A673 (cell line): ENCODE measurements at regions not wholly inside any gene's neighbourhood (a gene's known extent, or its start where the extent isn't known, plus 50 kb on each side); places are given as distances from the start of the nearest gene placed in this dataset.
"Not testable (repeated sequence)": the region's sequence is repeated elsewhere in the genome, so short reads cannot be mapped to it uniquely, and the experiment has no call there.

Experiments
- CTCF ChIP-seq: fragments of 300-800, 200-600 bp; sonication (generic); conservative IDR thresholded peaks from 2 replicates; pipeline ENCODE4 v1.5.1; 2017; ENCODE audit warnings: low read depth, mild to moderate bottlenecking, antibody characterized with exemption, low read length, moderate library complexity, mixed read lengths
- EZH2 ChIP-seq: fragments of 200-600 bp; sonication (generic); IDR thresholded peaks from 2 replicates; pipeline ENCODE4 v1.6.1; 2017; ENCODE audit warnings: borderline replicate concordance, low read depth, mild to moderate bottlenecking, mixed read lengths, antibody characterized with exemption, low read length; ENCODE audit not compliant: poor library complexity, severe bottlenecking

GRCh38 chr11:3581389-3581725, 60.4 kb downstream of the ART5 start:
- 0 out of 2 replicates have a peak, but pooled peaks have one; percentile 1 for TF ChIP-seq CTCF
- not testable (repeated sequence) for TF ChIP-seq EZH2
